ENCODE measurements at regions not wholly inside any gene's neighbourhood (a gene's known extent, or its start where the extent isn't known, plus 50 kb on each side); places are given as distances from the start of the nearest gene placed in this dataset.

- Histone ChIP-seq H3F3A (ENCODE audit: insufficient read depth, low read depth) (no peaks in the 10 kb centered on the region), H3K9me2 (ENCODE audit: insufficient read depth) (no peaks in the 10 kb centered on the region), H3K4me3 (no peak overlapping the region), H2AFZ (no peak overlapping the region), H4K20me1 (ENCODE audit: insufficient read depth) (no peaks in the 10 kb centered on the region), H3K79me2 (ENCODE audit: low read depth) (no peaks in the 10 kb centered on the region), H3K4me2 (no peak overlapping the region), H3K9me3 (ENCODE audit: insufficient read depth, low read depth) (no peaks in the 10 kb centered on the region), H3K4me1 (replicated peaks; ENCODE audit: insufficient read depth) (no peaks in the 10 kb centered on the region), H3K27ac (no peak overlapping the region), H3K27me3 (ENCODE audit: insufficient read depth, low read depth) (no peaks in the 10 kb centered on the region), H3K36me3 (ENCODE audit: low read depth) (no peaks in the 10 kb centered on the region)
- DNase-seq: no peak
- intact Hi-C loops (cut with micrococcal nuclease; ENCODE audit: unreplicated experiment): no loop called here
- no TSS peak for BruUV-seq (replicated peaks)
- ChIA-PET CTCF (no interaction called here), POLR2A (ENCODE audit: unreplicated experiment) (no interaction called here)
- no peak for TF ChIP-seq EZH2 (IDR thresholded peaks at IDR 0.05; ENCODE audit: low read depth)
- TF ChIP-seq, protein P1, sequence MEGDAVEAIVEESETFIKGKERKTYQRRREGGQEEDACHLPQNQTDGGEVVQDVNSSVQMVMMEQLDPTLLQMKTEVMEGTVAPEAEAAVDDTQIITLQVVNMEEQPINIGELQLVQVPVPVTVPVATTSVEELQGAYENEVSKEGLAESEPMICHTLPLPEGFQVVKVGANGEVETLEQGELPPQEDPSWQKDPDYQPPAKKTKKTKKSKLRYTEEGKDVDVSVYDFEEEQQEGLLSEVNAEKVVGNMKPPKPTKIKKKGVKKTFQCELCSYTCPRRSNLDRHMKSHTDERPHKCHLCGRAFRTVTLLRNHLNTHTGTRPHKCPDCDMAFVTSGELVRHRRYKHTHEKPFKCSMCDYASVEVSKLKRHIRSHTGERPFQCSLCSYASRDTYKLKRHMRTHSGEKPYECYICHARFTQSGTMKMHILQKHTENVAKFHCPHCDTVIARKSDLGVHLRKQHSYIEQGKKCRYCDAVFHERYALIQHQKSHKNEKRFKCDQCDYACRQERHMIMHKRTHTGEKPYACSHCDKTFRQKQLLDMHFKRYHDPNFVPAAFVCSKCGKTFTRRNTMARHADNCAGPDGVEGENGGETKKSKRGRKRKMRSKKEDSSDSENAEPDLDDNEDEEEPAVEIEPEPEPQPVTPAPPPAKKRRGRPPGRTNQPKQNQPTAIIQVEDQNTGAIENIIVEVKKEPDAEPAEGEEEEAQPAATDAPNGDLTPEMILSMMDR (conservative IDR thresholded peaks at IDR 0.05): no peak
These were observed 460.1 kb upstream of the KHDRBS2 start for GRCh38 chr6:62746161-62746560.

GRCh38 chr6:62740596-62740995 is 454.6 kb upstream of the KHDRBS2 start:
- H3K4me1 ChIP-seq (replicated peaks; ENCODE audit: insufficient read depth): no peaks in the 10 kb centered on the region
- no peaks in the 10 kb centered on the region for H3F3A ChIP-seq (ENCODE audit: insufficient read depth, low read depth)
- no peak overlapping the region for H3K4me2 ChIP-seq
- H3K27ac ChIP-seq: no peak overlapping the region
- no peak overlapping the region for H2AFZ ChIP-seq
- H3K27me3 ChIP-seq (ENCODE audit: insufficient read depth, low read depth): no peaks in the 10 kb centered on the region
- no TSS peak for BruUV-seq (replicated peaks)
- no peaks in the 10 kb centered on the region for H3K36me3 ChIP-seq (ENCODE audit: low read depth)
- no peaks in the 10 kb centered on the region for H3K79me2 ChIP-seq (ENCODE audit: low read depth)
- ChIA-PET POLR2A (ENCODE audit: unreplicated experiment) (no interaction called here), CTCF (no interaction called here)
- no peak for TF ChIP-seq EZH2 (IDR thresholded peaks at IDR 0.05; ENCODE audit: low read depth)
- TF ChIP-seq, protein P1 (conservative IDR thresholded peaks at IDR 0.05): no peak
- H4K20me1 ChIP-seq (ENCODE audit: insufficient read depth): no peaks in the 10 kb centered on the region
- no peaks in the 10 kb centered on the region; the same call in 1 of the 2 replicates for H3K9me2 ChIP-seq (ENCODE audit: insufficient read depth)
- no peak overlapping the region for H3K4me3 ChIP-seq
- DNase-seq: no peak
- no peaks in the 10 kb centered on the region for H3K9me3 ChIP-seq (ENCODE audit: insufficient read depth, low read depth)
- intact Hi-C loops (cut with micrococcal nuclease; ENCODE audit: unreplicated experiment): no loop called here

DNA sequence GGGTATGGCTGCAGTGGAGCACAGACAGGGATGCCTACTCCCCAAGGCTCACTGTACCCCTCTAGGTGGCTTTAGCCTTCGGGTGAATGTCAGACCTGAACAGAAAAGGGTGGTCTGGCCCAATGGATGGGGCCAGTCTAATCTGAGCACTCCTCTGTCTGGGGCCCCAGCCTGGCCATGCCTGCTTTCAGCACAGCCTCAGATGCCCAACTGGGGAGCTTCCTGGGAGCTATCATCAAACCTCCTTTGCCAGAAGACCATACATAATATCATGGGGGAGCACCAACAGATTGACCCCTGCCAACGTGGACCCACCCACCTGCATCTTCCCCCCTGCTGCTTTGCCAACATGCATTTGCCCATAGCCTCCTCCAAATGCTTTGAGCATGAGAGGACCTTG is 454.1 kb upstream of the KHDRBS2 start:
- intact Hi-C loops (cut with micrococcal nuclease; ENCODE audit: unreplicated experiment): no loop called here
- CTCF ChIA-PET: no interaction called here
- H4K20me1 ChIP-seq (ENCODE audit: insufficient read depth): no peaks in the 10 kb centered on the region

More for the DNA sequence above, 454.1 kb upstream of the KHDRBS2 start:
- POLR2A ChIA-PET (ENCODE audit: unreplicated experiment): no interaction called here
- Histone ChIP-seq H3K4me3 (no peak overlapping the region), H3K36me3 (ENCODE audit: low read depth) (no peaks in the 10 kb centered on the region), H3K27ac (no peak overlapping the region), H3K9me3 (ENCODE audit: insufficient read depth, low read depth) (no peaks in the 10 kb centered on the region), H3K4me1 (replicated peaks; ENCODE audit: insufficient read depth) (no peaks in the 10 kb centered on the region), H3K79me2 (ENCODE audit: low read depth) (no peaks in the 10 kb centered on the region), H3K9me2 (ENCODE audit: insufficient read depth) (no peaks in the 10 kb centered on the region; the same call in 1 of the 2 replicates), H3K27me3 (ENCODE audit: insufficient read depth, low read depth) (no peaks in the 10 kb centered on the region), H3K4me2 (no peak overlapping the region), H2AFZ (no peak overlapping the region), H3F3A (ENCODE audit: insufficient read depth, low read depth) (no peaks in the 10 kb centered on the region)
- no peak for DNase-seq
- TF ChIP-seq, protein P1 (conservative IDR thresholded peaks at IDR 0.05): no peak
- no peak for TF ChIP-seq EZH2 (IDR thresholded peaks at IDR 0.05; ENCODE audit: low read depth)
- no TSS peak for BruUV-seq (replicated peaks)
